Loucy (cell line): ENCODE measurements at regions not wholly inside any gene's neighbourhood (a gene's known extent, or its start where the extent isn't known, plus 50 kb on each side); places are given as distances from the start of the nearest gene placed in this dataset.

Experiments
- CTCF ChIP-seq: fragments of 200-600 bp; sonication (generic); conservative IDR thresholded peaks from 2 replicates; pipeline ENCODE4 v1.5.1; 2014; ENCODE audit warnings: mild to moderate bottlenecking, antibody characterized with exemption, low read length
- EZH2phosphoT487 ChIP-seq: fragments of 200-600 bp; IDR thresholded peaks from 2 replicates; pipeline ENCODE4 v1.6.1; 2018; ENCODE audit warnings: antibody characterized with exemption, mild to moderate bottlenecking, moderate library complexity, borderline replicate concordance

GRCh38 chr3:180543877-180544276, 58.1 kb upstream of the TTC14 start:
- no peak for TF ChIP-seq CTCF
- TF ChIP-seq EZH2phosphoT487, result no peak
